Gastrocnemius medialis (tissue), 4 donors: ENCODE measurements at regions not wholly inside any gene's neighbourhood (a gene's known extent, or its start where the extent isn't known, plus 50 kb on each side); places are given as distances from the start of the nearest gene placed in this dataset.

ENCODE experiments used
- ATAC-seq, 2 donors: fragments of 150-250 bp; one replicate each; pipeline ENCODE4 v1.9.1; 2016
- DNase-seq, 2 donors: peaks; one replicate each; pipeline ENCODE4 v3.0.0-alpha.2; 2019
- H3K27ac ChIP-seq, 4 donors: fragments of 200-600 bp; sonication (generic); 1 replicate in 1 of 4; 2 replicates in 3 of 4; pipeline ENCODE4 v1.5.1; 2016 to 2018; ENCODE audit warnings: mild to moderate bottlenecking in 2 of 4, moderate library complexity in 1 of 4
- H3K27me3 ChIP-seq, 3 donors: fragments of 200-600 bp; sonication (generic) in 2 of 3; 1 replicate in 1 of 3; 2 replicates in 2 of 3; pipeline versions ENCODE4 v1.5.1 to v1.6.0; 2016 to 2019; ENCODE audit warnings: mild to moderate bottlenecking in 1 of 3, moderate library complexity in 1 of 3
- H3K36me3 ChIP-seq, 2 donors: fragments of 200-600 bp; sonication (generic) in 1 of 2; one replicate each; pipeline ENCODE4 v1.5.1; 2017 to 2018
- H3K4me1 ChIP-seq, 2 donors: fragments of 200-600 bp; sonication (generic) in 1 of 2; one replicate each; pipeline ENCODE4 v1.5.1; 2016 to 2017; ENCODE audit warnings: mild to moderate bottlenecking in 2 of 2
- H3K4me3 ChIP-seq, 4 donors: fragments of 200-600 bp; sonication (generic) in 3 of 4; 1 replicate in 1 of 4; 2 replicates in 3 of 4; pipeline ENCODE4 v1.5.1; 2016 to 2019; ENCODE audit warnings: mild to moderate bottlenecking in 2 of 4
- H3K9me3 ChIP-seq, 3 donors: fragments of 200-600 bp; sonication (generic) in 2 of 3; 1 replicate in 1 of 3; 2 replicates in 2 of 3; pipeline ENCODE4 v1.5.1; 2016 to 2019
- CTCF ChIP-seq, 5 experiments: fragments of 450-650 bp in 3 of 5; fragments of 200-600 bp in 2 of 5; sonication (generic) in 2 of 5; IDR thresholded peaks in 4 of 5; conservative IDR thresholded peaks in 1 of 5; 1 replicate in 4 of 5; 2 replicates in 1 of 5; pipeline ENCODE4 v1.5.1; 2016 to 2019; ENCODE audit warnings: antibody characterized with exemption in 5 of 5, mild to moderate bottlenecking in 3 of 5, moderate library complexity in 3 of 5
- POLR2A ChIP-seq, 2 donors: fragments of 450-650 bp; IDR thresholded peaks; one replicate each; pipeline ENCODE4 v1.6.1; 2017; ENCODE audit warnings: antibody characterized with exemption in 2 of 2, mild to moderate bottlenecking in 2 of 2, moderate library complexity in 2 of 2
- in situ Hi-C, 4 donors: fragments of 200-750 bp; cut with MboI; loops; one replicate each; pipeline versions ENCODE4 v1.15.0 to v1.8.0; 2017; ENCODE audit warnings: low sequenced_read_pairs in 4 of 4
- intact Hi-C: fragments of 100-400 bp; cut with DNase I; formaldehyde crosslinking; loops from one replicate; pipeline ENCODE4 v1.15.1; 2023; ENCODE audit warnings: low total_unique reads

GRCh38 chr17:77526728-77527350 lies 386.1 kb downstream of the SEC14L1 start:
- DNase-seq (no peak), ATAC-seq (no peak)
- Histone ChIP-seq H3K36me3 (no peaks in the 10 kb centered on the region), H3K9me3 (no peaks in the 10 kb centered on the region), H3K4me1 (peaks cover 0 to 6% of the 10 kb centered on the region in 2 donors), H3K27ac (no peak overlapping the region), H3K4me3 (no peak overlapping the region), H3K27me3 (peaks cover 15 to 24% (median 24%) of the 10 kb centered on the region in 3 donors)
- intact Hi-C loops, result no loop called here
- no peak for TF ChIP-seq CTCF (IDR thresholded peaks at IDR 0.05 in 4 of 5, conservative IDR thresholded peaks at IDR 0.05 in 1 of 5)
- in situ Hi-C loops, result no loop called here

GRCh38 chr17:77527409-77527808 lies 386.6 kb downstream of the SEC14L1 start:
- intact Hi-C loops (no loop called here), in situ Hi-C loops (no loop called here)
- H3K27me3 ChIP-seq, result peaks cover 15 to 24% (median 24%) of the 10 kb centered on the region in 3 donors
- no peak overlapping the region for H3K4me3 ChIP-seq
- H3K27ac ChIP-seq, result no peak overlapping the region
- H3K4me1 ChIP-seq, result peaks cover 0 to 6% of the 10 kb centered on the region in 2 donors
- no peak for DNase-seq
- TF ChIP-seq POLR2A (IDR thresholded peaks at IDR 0.05) (no peak), CTCF (IDR thresholded peaks at IDR 0.05 in 4 of 5, conservative IDR thresholded peaks at IDR 0.05 in 1 of 5) (no peak)
- ATAC-seq, result no peak
- H3K9me3 ChIP-seq, result no peaks in the 10 kb centered on the region
- no peaks in the 10 kb centered on the region for H3K36me3 ChIP-seq

GRCh38 chr17:77527836-77528505 lies 387.2 kb downstream of the SEC14L1 start:
- in situ Hi-C loops (no loop called here), intact Hi-C loops (no loop called here)
- H3K4me3 ChIP-seq, result peak overlapping the region in 1 of 4 donors; percentile 41
- TF ChIP-seq CTCF (IDR thresholded peaks at IDR 0.05 in 4 of 5, conservative IDR thresholded peaks at IDR 0.05 in 1 of 5) (no peak), POLR2A (IDR thresholded peaks at IDR 0.05) (no peak)
- DNase-seq, result no peak
- H3K27ac ChIP-seq, result no peak overlapping the region
- H3K9me3 ChIP-seq, result no peaks in the 10 kb centered on the region
- H3K36me3 ChIP-seq, result no peaks in the 10 kb centered on the region
- ATAC-seq, result no peak
- peaks cover 0 to 6% of the 10 kb centered on the region in 2 donors for H3K4me1 ChIP-seq
- H3K27me3 ChIP-seq, result peaks cover 15 to 24% (median 24%) of the 10 kb centered on the region in 3 donors

GRCh38 chr17:77528516-77529327 lies 388.0 kb downstream of the SEC14L1 start:
- H3K4me1 ChIP-seq, result peaks cover 0 to 6% of the 10 kb centered on the region in 2 donors
- peaks cover 15 to 24% (median 24%) of the 10 kb centered on the region in 3 donors for H3K27me3 ChIP-seq
- ATAC-seq (no peak), DNase-seq (no peak)
- H3K27ac ChIP-seq, result no peak overlapping the region
- no peak for TF ChIP-seq POLR2A (IDR thresholded peaks at IDR 0.05)
- TF ChIP-seq CTCF (IDR thresholded peaks at IDR 0.05 in 4 of 5, conservative IDR thresholded peaks at IDR 0.05 in 1 of 5), result no peak
- H3K4me3 ChIP-seq, result peak overlapping the region in 2 of 4 donors; percentile 18 to 41
- H3K36me3 ChIP-seq, result no peaks in the 10 kb centered on the region
- in situ Hi-C loops (no loop called here), intact Hi-C loops (no loop called here)
- no peaks in the 10 kb centered on the region for H3K9me3 ChIP-seq
